Astrocyte (in vitro differentiated cells and primary cell): ENCODE measurements at regions not wholly inside any gene's neighbourhood (a gene's known extent, or its start where the extent isn't known, plus 50 kb on each side); places are given as distances from the start of the nearest gene placed in this dataset.

Experiments
- EZH2 ChIP-seq: IDR thresholded peaks from 2 replicates; pipeline ENCODE4 v1.6.1; 2012; ENCODE audit warnings: mild to moderate bottlenecking, low read length, inconsistent platforms; ENCODE audit not compliant: insufficient read depth
- TF ChIP-seq, protein P1 (sequence below): IDR thresholded peaks from 2 replicates; pipeline ENCODE4 v1.5.1; 2011; ENCODE audit warnings: low read depth, mild to moderate bottlenecking, inconsistent platforms, low read length, moderate library complexity; ENCODE audit not compliant: insufficient read depth

DNA sequence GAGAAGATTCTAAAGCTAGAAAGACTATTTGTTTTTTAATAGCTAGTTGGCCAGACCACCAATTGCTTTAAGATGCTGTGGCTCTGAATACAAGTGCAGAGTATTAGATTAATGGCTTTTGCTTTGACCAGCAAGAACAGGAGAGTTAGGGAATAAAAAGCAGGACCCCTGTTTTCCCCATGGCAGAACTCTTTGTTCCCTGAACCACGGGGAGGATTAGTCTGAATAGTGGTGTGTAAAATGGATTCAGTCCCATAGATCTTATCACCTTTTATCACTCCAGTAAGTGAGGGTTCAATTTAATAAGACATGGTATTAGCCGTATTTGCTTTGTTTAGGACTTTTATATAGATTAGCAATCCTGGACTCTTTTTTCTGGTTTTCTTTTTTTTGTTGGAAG is 562.6 kb upstream of the DPPA4 start:
- TF ChIP-seq, protein P1, sequence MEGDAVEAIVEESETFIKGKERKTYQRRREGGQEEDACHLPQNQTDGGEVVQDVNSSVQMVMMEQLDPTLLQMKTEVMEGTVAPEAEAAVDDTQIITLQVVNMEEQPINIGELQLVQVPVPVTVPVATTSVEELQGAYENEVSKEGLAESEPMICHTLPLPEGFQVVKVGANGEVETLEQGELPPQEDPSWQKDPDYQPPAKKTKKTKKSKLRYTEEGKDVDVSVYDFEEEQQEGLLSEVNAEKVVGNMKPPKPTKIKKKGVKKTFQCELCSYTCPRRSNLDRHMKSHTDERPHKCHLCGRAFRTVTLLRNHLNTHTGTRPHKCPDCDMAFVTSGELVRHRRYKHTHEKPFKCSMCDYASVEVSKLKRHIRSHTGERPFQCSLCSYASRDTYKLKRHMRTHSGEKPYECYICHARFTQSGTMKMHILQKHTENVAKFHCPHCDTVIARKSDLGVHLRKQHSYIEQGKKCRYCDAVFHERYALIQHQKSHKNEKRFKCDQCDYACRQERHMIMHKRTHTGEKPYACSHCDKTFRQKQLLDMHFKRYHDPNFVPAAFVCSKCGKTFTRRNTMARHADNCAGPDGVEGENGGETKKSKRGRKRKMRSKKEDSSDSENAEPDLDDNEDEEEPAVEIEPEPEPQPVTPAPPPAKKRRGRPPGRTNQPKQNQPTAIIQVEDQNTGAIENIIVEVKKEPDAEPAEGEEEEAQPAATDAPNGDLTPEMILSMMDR, result no peak
- no peak for TF ChIP-seq EZH2
